SHP77 (cell line): ENCODE measurements at regions not wholly inside any gene's neighbourhood (a gene's known extent, or its start where the extent isn't known, plus 50 kb on each side); places are given as distances from the start of the nearest gene placed in this dataset.
"Not testable (repeated sequence)": the region's sequence is repeated elsewhere in the genome, so short reads cannot be mapped to it uniquely, and the experiment has no call there.

Experiments
- DNase-seq, 2 experiments: peaks; one replicate each; lab custom pipeline; 2025; lab: John Stamatoyannopoulos, UW

GRCh38 chr1:198934426-198934825, 295.6 kb downstream of the PTPRC start:
- DNase-seq, result no peak

DNA sequence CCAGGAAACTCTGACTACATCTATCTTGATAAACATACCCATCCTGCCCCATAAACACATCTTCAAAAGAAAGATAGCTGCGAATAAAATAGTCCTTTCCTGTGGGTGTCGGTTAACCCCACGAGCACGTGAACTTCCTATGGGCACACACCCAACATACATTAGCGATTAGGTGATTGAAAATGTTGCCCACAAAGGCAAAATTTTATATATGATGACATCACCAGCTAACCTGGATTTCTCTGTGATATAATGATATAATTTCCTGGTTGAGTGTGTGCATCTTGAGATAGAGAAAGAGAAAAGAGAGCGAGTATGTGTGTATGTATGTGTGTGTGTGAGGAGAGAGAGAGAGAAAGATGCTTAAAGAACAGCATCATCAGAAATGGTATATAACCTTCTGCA, 296.1 kb downstream of the PTPRC start:
- DNase-seq, result peak; percentile 34 to 69

DNA sequence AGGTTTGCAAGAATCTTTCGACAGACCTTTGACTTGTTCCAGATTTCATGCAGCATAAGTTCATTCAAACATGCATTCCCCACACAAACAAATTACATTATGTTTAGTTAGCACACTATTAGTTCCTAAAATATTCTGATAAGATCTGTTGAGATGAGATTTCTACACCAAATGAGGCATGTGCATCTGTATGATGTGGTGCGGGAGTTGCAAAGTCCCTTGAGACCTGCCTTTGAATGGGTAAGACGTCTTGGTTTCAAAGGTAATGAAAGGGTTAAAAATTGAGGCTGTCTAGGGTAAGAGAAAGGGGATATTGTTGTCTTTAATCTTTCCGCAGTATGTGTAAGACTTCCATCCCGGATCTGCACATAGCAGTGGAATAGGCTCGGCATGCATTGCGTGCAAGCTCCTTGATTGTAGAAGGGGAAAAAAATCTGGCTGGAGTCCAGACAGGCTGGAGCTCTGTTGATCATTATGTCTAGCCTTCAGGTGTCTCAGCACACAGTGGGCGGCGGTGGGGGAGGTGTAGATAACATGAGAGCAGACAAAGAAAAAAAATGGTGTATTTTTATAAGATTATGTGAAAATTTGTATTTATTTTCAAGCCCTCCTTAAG, 296.6 kb downstream of the PTPRC start:
- peak; percentile 96 to 97 for DNase-seq

DNA sequence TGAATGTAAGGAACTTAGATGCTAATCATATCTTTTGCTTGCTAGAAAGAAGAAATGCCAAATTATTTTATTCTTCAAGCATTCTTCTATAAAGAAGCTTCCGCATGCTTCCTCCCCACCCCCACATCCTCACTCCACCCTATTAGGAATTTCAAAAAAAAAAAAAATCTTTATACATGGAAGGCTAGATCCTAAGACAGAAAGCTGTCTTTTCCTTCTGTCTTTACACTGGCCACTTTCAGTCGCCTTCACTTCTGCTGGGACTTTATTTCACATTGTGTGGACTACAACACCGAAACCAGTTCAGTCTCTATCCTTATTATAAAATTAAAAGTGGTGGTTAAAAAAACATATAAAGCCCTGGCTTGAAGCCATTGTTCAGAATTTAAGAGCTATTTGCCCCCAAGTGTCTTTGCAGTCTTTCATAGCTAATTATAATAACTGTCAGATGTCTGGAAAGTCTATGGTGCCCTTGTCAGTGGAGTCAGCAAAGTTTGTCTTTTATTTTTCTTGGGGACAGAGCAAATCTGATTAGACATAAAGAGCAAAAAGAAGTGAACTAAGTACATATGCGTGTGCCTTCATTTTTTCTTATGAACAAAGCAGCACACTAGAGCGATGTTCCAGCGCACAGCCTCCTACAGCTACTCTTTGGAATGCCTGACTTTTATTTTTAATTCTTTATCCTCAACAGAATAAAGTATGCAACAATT, 297.7 kb downstream of the PTPRC start:
- DNase-seq, result no peak

DNA sequence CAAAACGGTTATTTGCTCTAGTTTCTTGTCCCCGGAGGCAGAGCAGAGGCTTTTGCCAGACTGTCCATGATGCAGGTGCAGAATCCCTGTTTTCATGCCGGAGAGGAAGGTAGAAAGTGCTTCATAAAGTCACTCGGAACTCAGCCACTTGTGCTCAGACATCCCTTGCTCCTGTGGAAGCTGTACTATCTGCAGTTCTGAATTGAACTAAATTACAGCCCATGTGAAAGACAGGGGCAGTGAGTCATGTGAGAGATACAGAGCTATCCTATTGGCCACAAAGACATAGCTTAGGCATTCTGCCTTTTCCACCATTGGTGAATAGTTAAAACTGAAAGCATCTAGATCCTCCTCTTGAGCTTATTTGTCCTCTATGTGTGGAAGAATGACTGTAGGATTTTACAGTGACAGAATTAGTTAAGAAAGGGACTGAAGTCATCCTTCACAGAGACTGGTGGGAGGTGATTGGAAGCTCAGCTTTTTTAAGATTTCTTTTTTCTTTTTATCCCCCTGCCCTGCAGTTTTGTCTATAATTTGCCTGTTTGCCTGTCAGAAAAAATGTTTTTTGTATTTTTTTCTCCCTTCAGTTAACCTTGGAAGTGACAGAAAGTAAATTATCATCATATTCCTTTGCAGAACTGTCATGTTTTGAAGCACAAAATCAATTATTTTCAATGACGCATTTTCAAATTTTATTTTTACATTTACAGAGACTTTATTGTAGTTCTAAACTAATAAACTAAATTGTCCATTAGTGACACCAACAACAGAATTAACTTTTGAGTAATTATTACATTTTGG, 298.6 kb downstream of the PTPRC start:
- DNase-seq, result peak; percentile 92 to 93

DNA sequence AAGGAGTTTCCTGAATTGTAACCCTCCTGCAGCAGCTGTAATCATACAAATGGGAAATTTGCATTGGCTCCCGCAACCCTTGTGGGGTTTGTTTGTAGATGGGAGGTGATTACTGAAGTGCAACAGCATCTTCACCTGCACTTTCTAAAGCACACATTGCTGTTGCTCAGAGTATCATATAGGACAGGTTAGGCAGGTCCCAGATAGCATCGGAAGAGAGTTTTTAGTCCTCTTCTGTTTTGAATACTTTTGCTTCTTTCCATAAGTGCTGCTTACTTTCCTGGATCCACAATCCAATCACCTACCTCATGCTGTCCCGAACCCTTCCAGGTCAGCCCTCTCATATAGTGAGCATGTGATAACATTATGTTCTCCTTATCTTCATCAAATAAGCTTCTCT, 300.4 kb downstream of the PTPRC start:
- no peak for DNase-seq

DNA sequence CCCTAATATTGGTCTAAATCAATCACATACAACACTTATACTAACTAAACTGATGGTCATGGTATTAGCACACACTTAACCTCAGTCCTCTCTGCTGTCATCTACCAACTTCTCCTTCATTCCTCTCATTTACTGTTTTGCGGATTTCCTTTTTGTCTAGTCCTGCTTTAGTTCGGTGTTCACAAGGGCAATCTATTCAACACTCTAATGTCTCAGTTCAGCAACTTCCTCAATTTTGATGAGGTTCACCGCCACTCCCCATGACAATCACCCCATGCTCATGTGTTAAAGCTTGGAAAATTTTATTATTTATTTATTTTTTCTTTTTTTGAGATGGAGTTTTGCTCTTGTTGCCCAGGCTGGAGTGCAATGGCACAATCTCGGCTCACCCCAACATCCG, 301.1 kb downstream of the PTPRC start:
- no peak for DNase-seq

DNA sequence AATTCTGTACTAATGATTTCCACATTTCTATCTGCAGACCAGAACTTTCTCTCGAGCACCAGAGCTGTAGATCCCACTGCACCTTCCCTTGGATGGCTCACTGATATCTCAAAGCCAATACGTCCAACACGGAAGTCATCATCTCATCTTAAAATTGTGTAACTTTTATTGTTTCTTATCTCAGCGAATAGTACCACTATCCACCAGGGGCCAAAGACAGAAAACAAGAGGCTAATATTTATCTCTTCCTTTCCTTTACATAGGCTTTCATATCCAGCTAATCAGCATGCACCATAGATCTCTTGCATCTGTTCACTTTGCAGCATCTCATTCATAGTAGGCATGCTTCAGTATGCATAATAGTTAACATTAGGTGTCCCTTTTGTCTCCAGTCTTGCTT, 303.6 kb downstream of the PTPRC start:
- no peak for DNase-seq

DNA sequence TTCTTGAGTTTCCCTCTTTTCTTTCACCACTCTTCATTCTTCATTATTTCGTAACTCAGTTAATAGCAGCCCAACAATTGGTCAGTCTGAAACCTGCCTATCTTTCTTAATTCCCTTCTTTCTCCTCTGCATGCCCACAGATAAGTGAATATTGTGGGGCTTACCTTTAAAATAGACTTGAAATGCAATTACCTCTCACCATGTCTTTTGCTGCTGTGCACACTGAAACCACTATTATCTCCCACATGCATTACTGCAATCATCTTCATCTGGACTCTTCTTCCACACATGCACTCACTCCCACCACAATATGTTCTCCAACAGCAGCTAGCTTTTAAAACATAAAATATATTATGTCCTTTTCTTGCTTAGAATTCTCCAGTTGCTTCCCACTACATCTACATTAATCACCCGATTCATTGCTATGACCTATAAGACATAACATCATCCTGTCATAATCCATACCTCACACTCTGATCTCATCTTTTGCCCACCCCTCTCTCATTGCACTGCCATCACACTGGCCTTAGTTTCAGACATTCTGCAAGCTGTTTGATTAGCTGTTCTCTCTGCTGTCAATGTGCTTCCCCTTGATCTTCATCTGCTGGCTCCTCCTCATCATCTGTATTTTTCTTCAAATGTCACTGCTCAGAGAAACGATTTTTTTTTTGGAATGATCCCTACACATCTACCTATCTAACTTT, 304.8 kb downstream of the PTPRC start:
- DNase-seq, result no peak

- no peak for DNase-seq
Observed at GRCh38 chr1:198947456-198947855, 308.6 kb downstream of the PTPRC start.

- no peak for DNase-seq
Observed at GRCh38 chr1:198948895-198949659, 310.2 kb downstream of the PTPRC start.

DNA sequence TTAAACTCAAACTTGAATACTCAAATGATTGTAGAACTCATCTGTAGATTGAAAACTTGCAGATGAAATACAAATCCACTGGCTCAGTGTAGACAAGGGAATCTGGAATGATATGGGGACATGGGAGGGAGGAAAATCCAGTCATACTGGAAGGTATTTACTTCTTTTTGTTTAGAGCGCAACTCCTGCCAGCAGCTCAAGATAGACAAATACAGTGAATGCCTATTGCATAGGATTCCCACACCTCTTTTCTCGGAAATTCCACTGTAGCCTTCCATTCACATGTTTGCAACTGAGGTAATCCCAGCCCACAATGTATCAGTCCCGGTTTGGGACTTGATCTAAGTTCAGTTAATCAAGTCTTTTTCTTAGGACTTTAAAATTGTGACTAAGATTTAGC, 311.2 kb downstream of the PTPRC start:
- DNase-seq, result no peak

- DNase-seq, result no peak
Observed at GRCh38 chr1:198955085-198955484, 316.2 kb downstream of the PTPRC start.

GRCh38 chr1:198957044-198957443, 318.2 kb downstream of the PTPRC start:
- DNase-seq, result no peak

GRCh38 chr1:198959032-198959431, 320.2 kb downstream of the PTPRC start:
- no peak for DNase-seq

DNA sequence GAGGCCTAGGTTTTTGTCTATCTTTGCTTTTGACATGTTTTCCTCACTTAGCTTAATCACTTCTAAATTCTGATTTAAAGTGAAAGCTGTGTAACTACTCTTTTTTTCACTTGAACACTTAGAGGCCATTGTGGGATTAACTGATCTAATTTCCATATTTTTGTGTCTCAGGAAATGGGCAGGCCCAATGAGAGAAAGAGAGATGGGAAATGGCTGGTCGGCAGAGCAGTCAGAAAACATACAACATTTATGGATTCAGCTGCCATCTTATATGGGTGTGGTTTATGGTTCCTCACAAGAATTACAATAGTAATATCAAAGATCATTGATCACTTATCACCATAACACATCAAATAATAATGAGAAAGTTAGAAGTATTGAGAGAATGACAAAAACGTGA, 320.8 kb downstream of the PTPRC start:
- no peak for DNase-seq

DNA sequence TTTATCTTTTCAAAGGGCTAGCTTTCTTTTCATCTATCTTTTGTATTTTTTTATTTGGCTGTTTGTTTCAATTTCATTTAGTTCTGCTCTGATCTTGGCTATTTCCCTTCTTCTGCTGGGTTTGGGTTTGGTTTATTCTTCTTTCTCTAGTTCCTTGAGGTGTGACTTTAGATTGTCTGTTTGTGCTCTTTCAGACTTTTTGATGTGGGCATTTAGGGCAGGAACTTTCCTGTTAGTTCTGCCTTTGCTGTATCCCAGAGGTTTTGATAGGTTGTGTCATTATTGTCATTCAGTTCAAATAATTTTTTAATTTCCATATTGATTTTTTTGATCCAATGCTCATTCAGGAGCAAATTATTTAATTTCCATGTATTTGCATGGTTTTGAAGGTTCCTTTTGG, 325.0 kb downstream of the PTPRC start:
- not testable (repeated sequence) for DNase-seq

DNA sequence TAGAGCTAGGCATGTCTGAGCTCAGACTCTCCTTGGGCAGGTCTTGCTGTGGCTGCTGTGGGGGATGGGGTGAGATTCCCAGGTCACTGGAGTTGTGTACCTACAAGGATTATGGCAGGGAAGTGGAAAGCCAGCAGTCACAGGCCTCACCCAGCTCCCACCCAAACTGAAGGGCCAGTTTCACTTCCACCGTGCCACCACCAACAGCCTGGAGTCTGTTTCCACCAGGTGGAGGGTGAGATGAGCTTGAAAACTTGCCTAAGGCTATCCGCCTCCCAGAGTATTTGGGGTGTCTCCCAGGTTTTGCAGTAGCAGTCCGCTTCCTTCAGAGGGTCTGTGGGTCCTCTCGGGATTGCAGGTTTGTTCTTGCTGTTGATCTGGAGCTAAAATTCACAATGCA, 327.7 kb downstream of the PTPRC start:
- DNase-seq, result no peak

DNA sequence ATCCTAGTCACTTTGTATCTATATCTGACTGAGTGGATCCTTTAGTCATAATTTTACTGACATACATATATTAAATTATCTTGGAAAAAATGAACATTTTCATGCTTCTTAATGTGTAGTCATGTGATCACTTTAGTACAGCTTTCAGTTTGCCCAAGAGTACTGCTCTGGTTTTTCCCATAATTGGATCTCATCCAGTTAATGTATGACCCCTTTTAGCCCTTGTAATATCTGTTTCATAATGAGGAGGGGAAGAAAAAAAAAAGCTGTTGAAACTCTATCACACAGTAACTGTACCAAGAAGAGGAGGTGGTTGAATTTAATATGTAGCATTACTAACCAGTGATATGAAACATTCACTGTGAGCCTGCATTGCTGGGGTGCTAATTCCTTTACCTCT, 328.7 kb downstream of the PTPRC start:
- DNase-seq, result no peak

DNA sequence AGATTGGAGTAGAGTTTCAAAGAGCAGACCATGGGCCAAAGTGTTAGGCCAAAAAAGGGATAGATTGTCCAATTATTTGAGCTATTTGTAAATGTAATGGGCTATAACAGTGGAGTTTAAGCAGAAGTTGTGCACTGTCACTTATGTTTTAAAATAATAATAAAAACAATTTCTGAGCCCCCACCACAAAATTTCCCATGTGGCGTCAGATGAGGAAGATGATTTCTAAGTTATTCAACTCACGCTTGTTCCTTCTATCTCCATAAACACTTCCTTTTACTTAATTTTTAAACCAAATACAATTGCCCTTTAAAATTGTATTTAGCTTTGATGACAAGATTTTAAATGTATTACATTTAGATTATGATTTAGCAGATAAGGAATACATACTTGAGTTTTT, 330.0 kb downstream of the PTPRC start:
- no peak for DNase-seq

DNA sequence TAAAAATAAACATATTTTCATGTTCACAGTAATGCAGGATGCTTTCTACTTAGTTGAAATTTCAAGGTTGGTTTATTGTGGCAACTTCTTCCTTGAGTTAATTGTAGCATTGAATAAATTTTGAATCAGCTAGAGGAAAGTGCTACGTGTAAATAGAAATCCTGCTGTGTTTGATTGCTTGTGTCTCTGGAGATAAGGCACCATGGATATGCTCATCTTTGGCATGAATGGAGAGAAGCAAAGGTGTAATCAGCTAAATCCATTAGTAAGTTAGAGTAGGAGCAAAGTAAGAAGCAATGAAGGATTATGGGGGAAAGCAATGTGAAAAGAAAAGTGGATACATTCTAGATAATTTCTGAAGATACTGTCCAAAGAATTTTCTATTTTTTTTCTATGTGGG, 331.1 kb downstream of the PTPRC start:
- DNase-seq, result no peak

DNA sequence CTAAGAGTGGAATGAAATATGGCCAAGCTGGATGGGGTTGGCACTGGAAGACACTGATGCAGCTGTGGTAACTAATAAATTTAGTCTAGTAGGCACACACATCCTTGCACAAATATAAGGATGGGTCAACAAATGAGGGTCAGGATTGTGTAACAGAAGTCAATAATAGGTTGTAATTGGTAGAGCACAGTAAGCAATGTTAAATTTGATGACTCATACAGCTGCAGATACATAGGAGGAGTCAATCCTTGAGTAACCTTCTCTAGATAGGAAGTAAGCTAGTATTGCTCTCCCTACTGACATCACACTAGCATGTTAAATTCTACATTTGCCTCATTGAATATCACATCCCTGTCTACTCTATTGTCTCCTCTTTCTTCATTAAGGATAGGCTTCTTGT, 332.1 kb downstream of the PTPRC start:
- DNase-seq, result peak; percentile 74
